ENCODE measurements at regions not wholly inside any gene's neighbourhood (a gene's known extent, or its start where the extent isn't known, plus 50 kb on each side); places are given as distances from the start of the nearest gene placed in this dataset.
"Not testable (repeated sequence)": the region's sequence is repeated elsewhere in the genome, so short reads cannot be mapped to it uniquely, and the experiment has no call there.

GRCh38 chr5:7307709-7308108 is 88.2 kb upstream of the ADCY2 start:
- H3K27ac ChIP-seq (ENCODE audit: low read length in 2 of 2); ATAC-seq (ENCODE audit: low read depth); DNase-seq; H3K9me3 Mint-ChIP-seq (ENCODE audit: insufficient read depth); H3K4me1 ChIP-seq (ENCODE audit: control insufficient read depth in 2 of 2, insufficient read depth in 2 of 2, low read length in 2 of 2); H3K36me3 ChIP-seq (replicated peaks in 1 of 2; ENCODE audit: control extremely low read depth in 1 of 2, control insufficient read depth in 1 of 2, extremely low read depth in 1 of 2, insufficient read depth in 2 of 2, low read length in 1 of 2); H4K20me1 ChIP-seq (ENCODE audit: control insufficient read depth, insufficient read depth, low read length, poor library complexity, severe bottlenecking); H3K27me3 Mint-ChIP-seq; H3K4me2 ChIP-seq (replicated peaks; ENCODE audit: low read depth, low read length, poor library complexity, severe bottlenecking); H2AFZ ChIP-seq (ENCODE audit: insufficient read depth, low read depth, low read length, poor library complexity, severe bottlenecking); H3K9ac ChIP-seq (ENCODE audit: low read length); H3K27ac Mint-ChIP-seq; H3K9me3 ChIP-seq (ENCODE audit: control extremely low read depth in 1 of 3, control insufficient read depth in 2 of 3, insufficient read depth in 1 of 3, low read length in 2 of 3); H3K27me3 ChIP-seq (replicated peaks in 1 of 4; ENCODE audit: control extremely low read depth in 1 of 4, control insufficient read depth in 3 of 4, insufficient read depth in 4 of 4, low read length in 3 of 4); H3K4me3 Mint-ChIP-seq; intact Hi-C loops (cut with micrococcal nuclease); H3K4me1 Mint-ChIP-seq; CTCF ChIA-PET; H3K4me3 ChIP-seq (ENCODE audit: control extremely low read depth in 1 of 5, extremely low read depth in 1 of 5, insufficient read depth in 1 of 5, low read depth in 2 of 5, low read length in 4 of 5); POLR2A ChIA-PET; H3K79me2 ChIP-seq (ENCODE audit: control insufficient read depth, insufficient read depth, low read length): not testable (repeated sequence)
- no CpG with 5 or more reads among the region's 6 CpGs for WGBS (ENCODE audit: insufficient coverage)

GRCh38 chr5:7309715-7310114 is 86.2 kb upstream of the ADCY2 start:
- H3K27ac Mint-ChIP-seq; DNase-seq; H3K4me2 ChIP-seq (replicated peaks; ENCODE audit: low read depth, low read length, poor library complexity, severe bottlenecking); H3K36me3 ChIP-seq (replicated peaks in 1 of 2; ENCODE audit: control extremely low read depth in 1 of 2, control insufficient read depth in 1 of 2, extremely low read depth in 1 of 2, insufficient read depth in 2 of 2, low read length in 1 of 2); H3K9me3 ChIP-seq (ENCODE audit: control extremely low read depth in 1 of 3, control insufficient read depth in 2 of 3, insufficient read depth in 1 of 3, low read length in 2 of 3); H3K27me3 Mint-ChIP-seq; intact Hi-C loops (cut with micrococcal nuclease); H2AFZ ChIP-seq (ENCODE audit: insufficient read depth, low read depth, low read length, poor library complexity, severe bottlenecking); H3K4me3 Mint-ChIP-seq; H3K9ac ChIP-seq (ENCODE audit: low read length); ATAC-seq (ENCODE audit: low read depth); H3K4me3 ChIP-seq (ENCODE audit: control extremely low read depth in 1 of 5, extremely low read depth in 1 of 5, insufficient read depth in 1 of 5, low read depth in 2 of 5, low read length in 4 of 5); H3K9me3 Mint-ChIP-seq (ENCODE audit: insufficient read depth); H3K79me2 ChIP-seq (ENCODE audit: control insufficient read depth, insufficient read depth, low read length); H3K27me3 ChIP-seq (replicated peaks in 1 of 4; ENCODE audit: control extremely low read depth in 1 of 4, control insufficient read depth in 3 of 4, insufficient read depth in 4 of 4, low read length in 3 of 4); CTCF ChIA-PET; H3K27ac ChIP-seq (ENCODE audit: low read length in 2 of 2); POLR2A ChIA-PET; H3K4me1 Mint-ChIP-seq; H3K4me1 ChIP-seq (ENCODE audit: control insufficient read depth in 2 of 2, insufficient read depth in 2 of 2, low read length in 2 of 2); H4K20me1 ChIP-seq (ENCODE audit: control insufficient read depth, insufficient read depth, low read length, poor library complexity, severe bottlenecking): not testable (repeated sequence)
- WGBS (ENCODE audit: insufficient coverage) = 52% methylated on average over 4 of the region's 6 CpGs

DNA sequence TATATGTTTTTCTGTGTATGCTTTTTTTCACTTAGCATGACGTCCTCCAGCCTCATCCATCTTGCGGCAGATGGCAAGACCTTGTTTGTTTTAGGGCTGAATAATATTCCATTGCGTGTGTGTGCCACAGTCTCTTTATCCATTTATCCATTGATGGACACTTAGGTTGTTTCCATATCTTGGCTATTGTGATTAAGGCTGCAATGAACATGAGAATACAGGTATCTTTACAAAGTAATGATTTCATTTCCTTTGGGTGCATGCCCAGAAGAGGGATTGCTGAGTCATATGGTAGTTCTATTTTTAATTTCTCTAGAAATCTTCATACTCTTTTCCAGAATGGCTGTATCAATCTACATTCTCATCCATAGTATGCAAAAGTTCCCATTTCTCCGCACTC is 85.3 kb upstream of the ADCY2 start:
- H3K9me3 Mint-ChIP-seq (ENCODE audit: insufficient read depth); H3K4me1 ChIP-seq (ENCODE audit: control insufficient read depth in 2 of 2, insufficient read depth in 2 of 2, low read length in 2 of 2); H3K79me2 ChIP-seq (ENCODE audit: control insufficient read depth, insufficient read depth, low read length); H3K27ac ChIP-seq (ENCODE audit: low read length in 2 of 2); H3K4me1 Mint-ChIP-seq; DNase-seq; H3K36me3 ChIP-seq (replicated peaks in 1 of 2; ENCODE audit: control extremely low read depth in 1 of 2, control insufficient read depth in 1 of 2, extremely low read depth in 1 of 2, insufficient read depth in 2 of 2, low read length in 1 of 2); POLR2A ChIA-PET; H3K4me3 Mint-ChIP-seq; H3K4me2 ChIP-seq (replicated peaks; ENCODE audit: low read depth, low read length, poor library complexity, severe bottlenecking); ATAC-seq (ENCODE audit: low read depth); H3K27ac Mint-ChIP-seq; H3K27me3 ChIP-seq (replicated peaks in 1 of 4; ENCODE audit: control extremely low read depth in 1 of 4, control insufficient read depth in 3 of 4, insufficient read depth in 4 of 4, low read length in 3 of 4); H4K20me1 ChIP-seq (ENCODE audit: control insufficient read depth, insufficient read depth, low read length, poor library complexity, severe bottlenecking); H3K27me3 Mint-ChIP-seq; H2AFZ ChIP-seq (ENCODE audit: insufficient read depth, low read depth, low read length, poor library complexity, severe bottlenecking); H3K4me3 ChIP-seq (ENCODE audit: control extremely low read depth in 1 of 5, extremely low read depth in 1 of 5, insufficient read depth in 1 of 5, low read depth in 2 of 5, low read length in 4 of 5); intact Hi-C loops (cut with micrococcal nuclease); CTCF ChIA-PET; H3K9ac ChIP-seq (ENCODE audit: low read length); H3K9me3 ChIP-seq (ENCODE audit: control extremely low read depth in 1 of 3, control insufficient read depth in 2 of 3, insufficient read depth in 1 of 3, low read length in 2 of 3): not testable (repeated sequence)
- no CpG with 5 or more reads among the region's 4 CpGs for WGBS (ENCODE audit: insufficient coverage)
